ENCODE measurements at regions not wholly inside any gene's neighbourhood (a gene's known extent, or its start where the extent isn't known, plus 50 kb on each side); places are given as distances from the start of the nearest gene placed in this dataset.

GRCh38 chr1:81699234-81699633 is 101.5 kb upstream of the ADGRL2 start:
- DNase-seq (ENCODE audit: low spot score) = no peak

GRCh38 chr1:81695741-81696140 is 105.0 kb upstream of the ADGRL2 start:
- no peak for DNase-seq (ENCODE audit: low spot score)

- no peak for DNase-seq (ENCODE audit: low spot score)
Observed at GRCh38 chr1:81693316-81693715, 107.4 kb upstream of the ADGRL2 start.

- no peak for DNase-seq (ENCODE audit: low spot score)
Observed at GRCh38 chr1:81690676-81691453, 109.9 kb upstream of the ADGRL2 start.

GRCh38 chr1:81689531-81689941 is 111.2 kb upstream of the ADGRL2 start:
- DNase-seq (ENCODE audit: low spot score) = no peak

- no peak for DNase-seq (ENCODE audit: low spot score)
Observed at GRCh38 chr1:81682490-81682889, 118.2 kb upstream of the ADGRL2 start.

GRCh38 chr1:81681601-81682266 is 119.0 kb upstream of the ADGRL2 start:
- DNase-seq (ENCODE audit: low spot score) = no peak

- no peak for DNase-seq (ENCODE audit: low spot score)
Observed at GRCh38 chr1:81681114-81681513, 119.6 kb upstream of the ADGRL2 start.

- DNase-seq (ENCODE audit: low spot score) = peak; percentile 25
Observed at GRCh38 chr1:81679942-81680341, 120.8 kb upstream of the ADGRL2 start.

GRCh38 chr1:81678779-81679178 is 122.0 kb upstream of the ADGRL2 start:
- no peak for DNase-seq (ENCODE audit: low spot score)

- DNase-seq (ENCODE audit: low spot score) = no peak
Observed at GRCh38 chr1:81672766-81673165, 128.0 kb upstream of the ADGRL2 start.

GRCh38 chr1:81671038-81671437 is 129.7 kb upstream of the ADGRL2 start:
- DNase-seq (ENCODE audit: low spot score) = no peak

- no peak for DNase-seq (ENCODE audit: low spot score)
Observed at GRCh38 chr1:81670286-81670685, 130.4 kb upstream of the ADGRL2 start.

- DNase-seq (ENCODE audit: low spot score) = no peak
Observed at GRCh38 chr1:81666586-81666985, 134.1 kb upstream of the ADGRL2 start.

GRCh38 chr1:81664341-81664740 is 136.4 kb upstream of the ADGRL2 start:
- DNase-seq (ENCODE audit: low spot score) = no peak

- DNase-seq (ENCODE audit: low spot score) = no peak
Observed at GRCh38 chr1:81662913-81663526, 137.7 kb upstream of the ADGRL2 start.

GRCh38 chr1:81660286-81660685 is 140.4 kb upstream of the ADGRL2 start:
- no peak for DNase-seq (ENCODE audit: low spot score)

GRCh38 chr1:81654657-81655056 is 146.1 kb upstream of the ADGRL2 start:
- DNase-seq (ENCODE audit: low spot score) = no peak

- no peak for DNase-seq (ENCODE audit: low spot score)
Observed at GRCh38 chr1:81654147-81654546, 146.6 kb upstream of the ADGRL2 start.

GRCh38 chr1:81650776-81651175 is 150.0 kb upstream of the ADGRL2 start:
- DNase-seq (ENCODE audit: low spot score) = no peak

GRCh38 chr1:81635816-81636215 is 164.9 kb upstream of the ADGRL2 start:
- DNase-seq (ENCODE audit: low spot score) = no peak

GRCh38 chr1:81634294-81634693 is 166.4 kb upstream of the ADGRL2 start:
- DNase-seq (ENCODE audit: low spot score) = no peak

GRCh38 chr1:81619156-81619555 is 181.6 kb upstream of the ADGRL2 start:
- DNase-seq (ENCODE audit: low spot score) = no peak

Measured in HuH-7 (cell line).